COR-L47 (cell line): ENCODE measurements at regions not wholly inside any gene's neighbourhood (a gene's known extent, or its start where the extent isn't known, plus 50 kb on each side); places are given as distances from the start of the nearest gene placed in this dataset.
"Not testable (repeated sequence)": the region's sequence is repeated elsewhere in the genome, so short reads cannot be mapped to it uniquely, and the experiment has no call there.

ENCODE experiments used
- DNase-seq: peaks from one replicate; lab custom pipeline; 2025; lab: John Stamatoyannopoulos, UW

GRCh38 chr6:169144356-169144755, 109.3 kb downstream of the THBS2 start:
- DNase-seq, result no peak

GRCh38 chr6:169142538-169142844, 111.2 kb downstream of the THBS2 start:
- DNase-seq, result no peak

GRCh38 chr6:169141671-169142537, 111.7 kb downstream of the THBS2 start:
- no peak for DNase-seq

- no peak for DNase-seq
These were observed 112.6 kb downstream of the THBS2 start for GRCh38 chr6:169140986-169141495.

- DNase-seq, result no peak
These were observed 114.3 kb downstream of the THBS2 start for GRCh38 chr6:169139179-169139971.

- no peak for DNase-seq
These were observed 121.2 kb downstream of the THBS2 start for GRCh38 chr6:169132352-169132940.

- DNase-seq, result no peak
These were observed 122.3 kb downstream of the THBS2 start for GRCh38 chr6:169131390-169131789.

- DNase-seq, result no peak
These were observed 123.5 kb downstream of the THBS2 start for GRCh38 chr6:169130113-169130512.

GRCh38 chr6:169121013-169121412, 132.6 kb downstream of the THBS2 start:
- no peak for DNase-seq

- DNase-seq, result no peak
These were observed 134.0 kb downstream of the THBS2 start for GRCh38 chr6:169119669-169120068.

GRCh38 chr6:169118346-169118830, 135.3 kb downstream of the THBS2 start:
- DNase-seq, result no peak

GRCh38 chr6:169117663-169118062, 136.0 kb downstream of the THBS2 start:
- no peak for DNase-seq

- DNase-seq, result no peak
These were observed 138.0 kb downstream of the THBS2 start for GRCh38 chr6:169115632-169116031.

GRCh38 chr6:169114632-169115031, 139.0 kb downstream of the THBS2 start:
- not testable (repeated sequence) for DNase-seq

- DNase-seq, result no peak
These were observed 140.9 kb downstream of the THBS2 start for GRCh38 chr6:169112483-169113320.

GRCh38 chr6:169111203-169111602, 142.4 kb downstream of the THBS2 start:
- DNase-seq, result no peak

GRCh38 chr6:169109411-169110220, 144.0 kb downstream of the THBS2 start:
- no peak for DNase-seq

GRCh38 chr6:169108753-169109152, 144.9 kb downstream of the THBS2 start:
- DNase-seq, result no peak

- DNase-seq, result no peak
These were observed 147.5 kb downstream of the THBS2 start for GRCh38 chr6:169106176-169106575.

- DNase-seq, result no peak
These were observed 151.7 kb downstream of the THBS2 start for GRCh38 chr6:169101981-169102380.
